Pancreas (tissue), 10 donors: ENCODE measurements at regions not wholly inside any gene's neighbourhood (a gene's known extent, or its start where the extent isn't known, plus 50 kb on each side); places are given as distances from the start of the nearest gene placed in this dataset.

Experiments
- ATAC-seq, 4 donors: fragments of 200-7000 bp; cut with Tn5 transposase; one replicate each; pipeline versions ENCODE4 v1.8.0 to v1.9.1; 2020; ENCODE audit warnings: mild to moderate bottlenecking in 4 of 4, moderate library complexity in 4 of 4
- DNase-seq, 6 donors: peaks; one replicate each; pipeline ENCODE4 v3.0.0-alpha.2; 2020
- FAIRE-seq: peaks from 2 replicates; lab custom pipeline; 2012; peaks lifted over from hg19 to GRCh38; lab: Jason Lieb, UNC
- H3K27ac ChIP-seq, 4 donors: fragments of 200-600 bp; sonication (generic); 1 replicate in 3 of 4; 2 replicates in 1 of 4; pipeline versions ENCODE4 v1.5.0 to v1.8.0; 2020
- H3K27me3 ChIP-seq, 4 donors: fragments of 200-600 bp; one replicate each; pipeline ENCODE4 v1.8.0; 2021
- H3K36me3 ChIP-seq, 3 donors: fragments of 200-600 bp; sonication (generic) in 1 of 3; one replicate each; pipeline versions ENCODE4 v1.5.0 to v1.8.0; 2020 to 2021
- H3K4me1 ChIP-seq, 3 donors: fragments of 200-600 bp; one replicate each; pipeline ENCODE4 v1.8.0; 2021
- H3K4me3 ChIP-seq, 4 donors: fragments of 200-600 bp; sonication (generic) in 2 of 4; one replicate each; pipeline versions ENCODE4 v1.5.0 to v1.8.0; 2020 to 2021
- H3K9me3 ChIP-seq, 4 donors: fragments of 200-600 bp; one replicate each; pipeline ENCODE4 v1.8.0; 2021
- WGBS, 2 donors: extraction: QIAGEN DNeasy Blood & Tissue Kit; methylation state at CpG; one replicate each; pipeline ENCODE4 v1.1.7; 2013; 5-methylcytosine and 5-hydroxymethylcytosine counted together
- intact Hi-C, 3 donors: fragments of 100-400 bp; cut with DNase I; formaldehyde crosslinking; loops; one replicate each; pipeline versions ENCODE4 v1.11.1 to v1.14.2; 2022
- TF ChIP-seq, protein P1 (sequence below), 4 donors: fragments of 200-600 bp; sonication (generic) in 3 of 4; IDR thresholded peaks; one replicate each; pipeline versions ENCODE4 v1.5.0 to v1.8.0; 2021; ENCODE audit warnings: antibody characterized with exemption in 4 of 4
- donor health status: healthy with polysubstance abuse.
- donor health status: DM: no; HTN: no; CAD: no; lungs with moderate emphysema.
- donor health status: DM: no; HTN: no; CAD: no.
- donor health status: control.
- donor health status: control.
- donor health status: Bipolar disorder and iron deficiency.
- donor health status: DM: yes; HTN: yes; CAD: no.
- donor health status: DM: no; HTN: no; CAD: no.
- donor health status: DM: no; HTN: no; CAD: no.
- donor health status: DM: yes; HTN: yes; CAD: no.

DNA sequence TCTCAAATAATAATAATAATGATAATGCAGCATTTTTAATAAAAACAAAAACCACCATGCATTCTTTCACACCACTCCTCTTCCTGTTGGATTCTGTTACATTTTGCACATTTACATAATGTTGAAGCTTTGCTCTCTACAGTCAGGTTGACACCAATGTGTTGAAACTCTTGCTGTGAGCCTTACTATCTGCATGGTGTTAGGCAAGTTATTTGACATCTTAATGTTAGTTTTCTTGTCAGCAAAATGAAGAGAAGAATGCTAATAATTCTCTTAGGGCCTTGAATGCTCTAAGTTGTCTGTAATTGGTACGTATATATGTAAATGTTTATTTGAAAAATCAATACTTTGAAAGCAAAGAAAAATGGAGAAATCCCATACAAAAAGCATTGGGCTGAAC lies 525.5 kb upstream of the PTGER4 start:
- Histone ChIP-seq H3K9me3 (no peaks in the 10 kb centered on the region), H3K4me1 (no peaks in the 10 kb centered on the region), H3K27ac (no peak overlapping the region), H3K36me3 (no peaks in the 10 kb centered on the region), H3K27me3 (no peaks in the 10 kb centered on the region), H3K4me3 (no peak overlapping the region)
- 31 to 32% methylated on average over 1 of the region's 1 CpG for WGBS, 2 donors
- ATAC-seq (no peak), DNase-seq (no peak), FAIRE-seq (no peak)
- TF ChIP-seq, protein P1, sequence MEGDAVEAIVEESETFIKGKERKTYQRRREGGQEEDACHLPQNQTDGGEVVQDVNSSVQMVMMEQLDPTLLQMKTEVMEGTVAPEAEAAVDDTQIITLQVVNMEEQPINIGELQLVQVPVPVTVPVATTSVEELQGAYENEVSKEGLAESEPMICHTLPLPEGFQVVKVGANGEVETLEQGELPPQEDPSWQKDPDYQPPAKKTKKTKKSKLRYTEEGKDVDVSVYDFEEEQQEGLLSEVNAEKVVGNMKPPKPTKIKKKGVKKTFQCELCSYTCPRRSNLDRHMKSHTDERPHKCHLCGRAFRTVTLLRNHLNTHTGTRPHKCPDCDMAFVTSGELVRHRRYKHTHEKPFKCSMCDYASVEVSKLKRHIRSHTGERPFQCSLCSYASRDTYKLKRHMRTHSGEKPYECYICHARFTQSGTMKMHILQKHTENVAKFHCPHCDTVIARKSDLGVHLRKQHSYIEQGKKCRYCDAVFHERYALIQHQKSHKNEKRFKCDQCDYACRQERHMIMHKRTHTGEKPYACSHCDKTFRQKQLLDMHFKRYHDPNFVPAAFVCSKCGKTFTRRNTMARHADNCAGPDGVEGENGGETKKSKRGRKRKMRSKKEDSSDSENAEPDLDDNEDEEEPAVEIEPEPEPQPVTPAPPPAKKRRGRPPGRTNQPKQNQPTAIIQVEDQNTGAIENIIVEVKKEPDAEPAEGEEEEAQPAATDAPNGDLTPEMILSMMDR (IDR thresholded peaks at IDR 0.05): no peak
- intact Hi-C loops: no loop called here

DNA sequence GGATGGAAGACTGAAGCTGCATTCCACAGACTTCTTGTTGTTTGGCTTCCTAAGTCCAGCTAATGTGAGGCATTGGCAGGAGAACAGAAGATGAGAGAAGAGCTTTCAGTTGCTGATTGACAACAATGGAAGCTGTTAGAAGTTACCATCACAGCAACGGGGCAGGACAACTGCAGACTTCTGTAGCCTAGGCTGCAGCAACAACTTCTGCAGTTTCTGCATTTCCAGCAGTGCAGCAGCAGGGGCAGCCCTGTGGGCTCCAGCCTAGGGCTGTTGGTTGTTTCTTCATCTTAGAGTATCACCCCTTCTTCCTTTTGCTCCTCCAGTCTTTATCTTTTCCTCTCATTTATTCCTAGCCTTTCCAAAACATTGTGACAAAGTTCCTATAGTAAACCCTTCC lies 528.8 kb upstream of the PTGER4 start:
- DNase-seq (no peak), ATAC-seq (no peak), FAIRE-seq (no peak)
- TF ChIP-seq, protein P1 (IDR thresholded peaks at IDR 0.05): no peak
- H3K27me3 ChIP-seq: no peaks in the 10 kb centered on the region
- H3K9me3 ChIP-seq: no peaks in the 10 kb centered on the region
- WGBS, 2 donors: 36 to 41% methylated on average over 1 of the region's 1 CpG
- H3K27ac ChIP-seq: no peak overlapping the region
- intact Hi-C loops: no loop called here
- H3K4me1 ChIP-seq: no peaks in the 10 kb centered on the region
- H3K36me3 ChIP-seq: no peaks in the 10 kb centered on the region
- H3K4me3 ChIP-seq: no peak overlapping the region

DNA sequence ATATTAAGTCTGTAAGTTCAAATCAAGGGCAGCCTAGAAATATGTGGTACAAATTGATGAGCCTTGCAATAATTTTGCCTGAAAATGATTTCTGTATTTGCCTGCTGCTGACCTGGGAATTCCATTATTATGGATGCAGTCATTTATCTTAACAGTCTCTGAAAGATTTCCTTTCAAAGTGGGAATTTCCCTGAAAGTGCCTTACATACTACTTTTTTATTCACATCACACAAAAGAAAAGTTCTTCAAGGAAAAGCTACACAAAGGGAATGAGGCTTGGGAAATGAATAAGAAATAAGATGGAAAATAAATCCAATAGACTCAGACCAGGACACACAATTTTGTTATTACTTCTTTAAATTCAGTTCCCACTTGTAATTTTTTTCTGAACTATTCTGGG lies 537.8 kb upstream of the PTGER4 start:
- H3K36me3 ChIP-seq: no peaks in the 10 kb centered on the region
- intact Hi-C loops: no loop called here
- TF ChIP-seq, protein P1 (IDR thresholded peaks at IDR 0.05): no peak
- no peak overlapping the region for H3K4me3 ChIP-seq
- H3K9me3 ChIP-seq: no peaks in the 10 kb centered on the region
- H3K27ac ChIP-seq: no peak overlapping the region
- no peaks in the 10 kb centered on the region for H3K4me1 ChIP-seq
- no peaks in the 10 kb centered on the region for H3K27me3 ChIP-seq
- DNase-seq (no peak), FAIRE-seq (no peak), ATAC-seq (no peak)

DNA sequence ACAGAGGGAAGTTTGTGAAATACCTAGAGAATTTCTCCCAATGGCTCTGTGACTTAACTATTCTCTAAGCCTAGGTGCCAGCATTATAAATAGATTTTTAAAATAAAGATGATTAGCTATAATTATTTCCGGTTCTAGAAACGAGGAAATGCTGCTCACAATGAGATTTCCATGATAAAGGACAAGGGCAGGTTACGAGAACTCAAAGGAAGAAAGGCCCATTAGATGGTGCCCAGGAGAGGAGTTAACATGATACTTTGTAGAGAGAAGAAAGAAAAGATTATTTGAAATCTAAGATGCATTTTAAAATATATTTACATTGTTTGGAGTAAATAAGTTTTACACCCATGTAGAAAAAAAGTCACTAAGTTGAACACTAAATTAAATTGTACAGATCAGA lies 538.3 kb upstream of the PTGER4 start:
- Histone ChIP-seq H3K4me1 (no peaks in the 10 kb centered on the region), H3K27me3 (no peaks in the 10 kb centered on the region), H3K9me3 (no peaks in the 10 kb centered on the region), H3K4me3 (no peak overlapping the region), H3K27ac (no peak overlapping the region), H3K36me3 (no peaks in the 10 kb centered on the region)
- TF ChIP-seq, protein P1 (IDR thresholded peaks at IDR 0.05): no peak
- no peak for FAIRE-seq
- ATAC-seq: no peak
- WGBS, 2 donors: 72 to 74% methylated on average over 3 of the region's 3 CpGs
- no peak for DNase-seq
- intact Hi-C loops: no loop called here

DNA sequence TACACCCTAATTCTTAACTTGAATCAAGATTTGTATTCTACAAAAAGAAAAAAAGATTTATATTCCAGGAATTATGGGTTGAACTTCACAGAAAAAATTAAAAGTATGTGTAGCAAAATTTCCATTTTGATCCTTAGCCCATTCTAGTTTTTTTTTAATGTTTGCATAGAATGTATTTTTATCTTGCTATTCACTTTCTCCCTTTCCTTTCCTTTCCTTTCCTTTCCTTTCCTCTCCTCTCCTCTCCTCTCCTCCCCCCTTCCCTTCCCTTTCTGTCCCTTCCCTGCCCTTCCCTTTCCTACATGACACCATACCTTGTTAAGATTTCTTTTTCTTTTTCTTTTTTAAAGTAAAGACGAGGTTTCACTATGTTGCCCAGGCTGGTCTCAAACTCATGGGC lies 542.5 kb upstream of the PTGER4 start:
- no peaks in the 10 kb centered on the region for H3K9me3 ChIP-seq
- no peak for FAIRE-seq
- intact Hi-C loops: no loop called here
- no peak for ATAC-seq
- H3K36me3 ChIP-seq: no peaks in the 10 kb centered on the region
- H3K4me3 ChIP-seq: no peak overlapping the region
- no peaks in the 10 kb centered on the region for H3K27me3 ChIP-seq
- TF ChIP-seq, protein P1 (IDR thresholded peaks at IDR 0.05): no peak
- H3K4me1 ChIP-seq: peaks cover 0 to 5% (median 0%) of the 10 kb centered on the region in 3 donors
- WGBS, 2 donors: 89 to 92% methylated on average over 1 of the region's 1 CpG
- H3K27ac ChIP-seq: no peak overlapping the region
- DNase-seq: no peak
